ENCODE measurements at regions not wholly inside any gene's neighbourhood (a gene's known extent, or its start where the extent isn't known, plus 50 kb on each side); places are given as distances from the start of the nearest gene placed in this dataset.

DNA sequence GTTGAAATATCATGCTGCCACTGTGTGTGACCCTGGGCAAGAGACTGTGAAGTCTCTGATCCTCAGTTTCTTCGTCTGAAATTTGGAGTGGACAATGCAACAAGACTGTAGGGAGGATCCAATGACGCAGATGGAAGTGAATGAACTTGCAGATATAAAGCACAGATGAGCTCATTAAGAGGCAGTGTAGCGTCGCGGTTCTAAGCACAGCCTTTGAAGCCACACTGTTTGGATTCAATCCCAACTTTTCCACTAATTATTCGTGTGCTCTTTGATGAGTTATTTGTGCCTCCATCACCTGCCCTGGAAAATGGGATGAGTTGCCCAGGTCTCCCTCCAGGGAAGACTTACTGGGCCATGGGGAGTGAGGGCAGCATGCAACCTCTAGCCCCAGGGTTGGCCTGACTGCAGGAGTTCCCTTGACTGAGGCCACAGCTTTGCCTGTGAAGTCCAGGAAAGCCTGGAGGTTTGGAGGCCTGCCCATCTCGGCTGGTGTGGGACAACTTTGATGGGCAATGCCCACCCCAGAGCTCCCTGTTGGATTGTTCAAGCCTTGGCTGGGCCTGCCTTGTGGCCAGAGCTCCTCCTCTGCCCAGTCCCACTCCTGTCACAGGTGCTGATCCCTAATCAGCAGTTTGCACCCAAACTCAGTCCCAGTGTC lies 266.0 kb upstream of the B3GAT1 start:
- no peak for TF ChIP-seq CTCF (IDR thresholded peaks at IDR 0.05; ENCODE audit: control insufficient read depth, insufficient read depth, low read depth, low read length, missing control alignments)
- H3K4me3 ChIP-seq (ENCODE audit: control insufficient read depth, low read depth, low read length): no peak overlapping the region
- no peak for DNase-seq (ENCODE audit: low read depth)

DNA sequence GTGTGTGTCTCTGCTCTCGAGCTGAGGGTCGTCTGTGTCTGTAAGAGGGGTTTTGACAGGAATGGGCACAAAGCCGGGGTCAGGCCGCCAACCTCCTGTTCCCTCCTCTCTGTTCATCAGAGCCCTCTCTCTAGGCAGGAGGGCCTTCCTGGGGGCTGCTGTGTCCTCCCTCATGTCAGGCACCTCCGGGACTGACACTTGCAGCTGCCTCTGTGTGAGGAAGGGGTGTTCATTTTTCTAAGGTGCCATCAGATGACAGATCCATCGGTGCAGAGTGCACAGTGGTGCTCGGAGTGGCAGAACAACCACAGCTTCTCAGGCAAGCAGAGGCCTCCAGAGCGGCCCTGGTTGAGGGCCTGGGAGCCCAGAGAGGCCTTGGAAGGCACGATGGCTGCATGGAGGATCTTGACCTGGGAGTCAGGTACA lies 265.4 kb upstream of the B3GAT1 start:
- no peak for DNase-seq (ENCODE audit: low read depth)
- no peak for TF ChIP-seq CTCF (IDR thresholded peaks at IDR 0.05; ENCODE audit: control insufficient read depth, insufficient read depth, low read depth, low read length, missing control alignments)
- H3K4me3 ChIP-seq (ENCODE audit: control insufficient read depth, low read depth, low read length): no peak overlapping the region

- no peak overlapping the region for H3K4me3 ChIP-seq (ENCODE audit: control insufficient read depth, low read depth, low read length)
- no peak for TF ChIP-seq CTCF (IDR thresholded peaks at IDR 0.05; ENCODE audit: control insufficient read depth, insufficient read depth, low read depth, low read length, missing control alignments)
- DNase-seq (ENCODE audit: low read depth): no peak
Measured at GRCh38 chr11:134676516-134677287, 264.7 kb upstream of the B3GAT1 start.

- TF ChIP-seq CTCF (IDR thresholded peaks at IDR 0.05; ENCODE audit: control insufficient read depth, insufficient read depth, low read depth, low read length, missing control alignments): no peak
- DNase-seq (ENCODE audit: low read depth): no peak
Measured at GRCh38 chr11:134675983-134676382, 263.9 kb upstream of the B3GAT1 start.

DNA sequence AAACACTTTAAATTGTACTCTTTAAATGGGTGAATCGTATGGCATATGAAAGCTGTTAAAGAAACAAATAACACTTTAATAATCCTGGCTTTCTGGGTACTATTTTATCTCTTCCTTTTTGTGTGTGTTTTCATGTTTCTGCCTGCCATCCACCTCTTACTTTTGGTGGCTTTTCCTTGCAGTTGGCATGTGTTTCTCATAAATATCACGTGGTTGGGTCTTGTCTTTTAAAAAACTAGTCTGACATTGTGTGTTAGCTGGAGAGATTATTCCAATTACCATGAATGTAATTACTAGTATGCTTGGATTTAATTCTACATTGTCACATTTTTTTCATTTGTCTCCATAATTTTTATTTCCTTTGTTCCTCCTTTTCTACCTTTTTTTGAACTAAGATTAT lies 262.9 kb upstream of the B3GAT1 start:
- no peak for TF ChIP-seq CTCF (IDR thresholded peaks at IDR 0.05; ENCODE audit: control insufficient read depth, insufficient read depth, low read depth, low read length, missing control alignments)
- H3K4me3 ChIP-seq (ENCODE audit: control insufficient read depth, low read depth, low read length): no peak overlapping the region
- no peak for DNase-seq (ENCODE audit: low read depth)

More at GRCh38 chr11:134675983-134676382, 263.9 kb upstream of the B3GAT1 start:
- no peak overlapping the region for H3K4me3 ChIP-seq (ENCODE audit: control insufficient read depth, low read depth, low read length)

GRCh38 chr11:134670961-134671370 lies 258.9 kb upstream of the B3GAT1 start:
- DNase-seq (ENCODE audit: low read depth): no peak
- H3K4me3 ChIP-seq (ENCODE audit: control insufficient read depth, low read depth, low read length): no peak overlapping the region
- TF ChIP-seq CTCF (IDR thresholded peaks at IDR 0.05; ENCODE audit: control insufficient read depth, insufficient read depth, low read depth, low read length, missing control alignments): no peak

Data from AG09309 (cell line).